HG03045 (cell line): ENCODE measurements at regions not wholly inside any gene's neighbourhood (a gene's known extent, or its start where the extent isn't known, plus 50 kb on each side); places are given as distances from the start of the nearest gene placed in this dataset.
"Not testable (repeated sequence)": the region's sequence is repeated elsewhere in the genome, so short reads cannot be mapped to it uniquely, and the experiment has no call there.

Experiments used
- ATAC-seq: cut with Tn5 transposase; IDR thresholded peaks from one replicate; pipeline ENCODE4 v1.9.1; 2021; ENCODE audit warnings: mild to moderate bottlenecking, moderate library complexity; ENCODE audit not compliant: unreplicated experiment

DNA sequence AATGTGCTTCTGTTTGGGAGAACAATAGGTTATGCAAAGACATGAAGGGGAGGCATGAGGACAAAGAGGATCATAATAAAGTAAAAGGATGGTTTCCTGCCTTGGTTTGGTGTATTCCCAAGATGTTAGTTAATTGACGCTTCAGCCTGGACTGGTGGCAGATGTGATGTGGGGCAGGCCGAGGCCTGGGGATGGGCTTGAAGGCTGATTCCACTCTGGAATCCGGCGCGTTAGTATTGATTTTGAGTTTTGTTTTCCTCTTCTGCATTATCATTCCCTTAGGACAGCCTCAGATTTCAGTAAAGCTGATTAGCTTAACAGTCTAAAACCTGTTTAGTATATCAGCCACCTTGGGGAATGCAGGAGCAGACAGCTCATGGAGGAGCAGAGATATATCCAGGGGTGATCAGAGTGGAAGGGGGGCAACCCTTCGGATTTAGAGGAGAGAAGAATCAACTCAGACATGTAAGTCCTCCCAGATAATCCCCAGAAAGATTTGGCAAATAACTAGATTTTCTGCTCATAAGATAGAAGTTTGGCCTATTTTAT lies 159.8 kb upstream of the MTPN start:
- no peak for ATAC-seq

DNA sequence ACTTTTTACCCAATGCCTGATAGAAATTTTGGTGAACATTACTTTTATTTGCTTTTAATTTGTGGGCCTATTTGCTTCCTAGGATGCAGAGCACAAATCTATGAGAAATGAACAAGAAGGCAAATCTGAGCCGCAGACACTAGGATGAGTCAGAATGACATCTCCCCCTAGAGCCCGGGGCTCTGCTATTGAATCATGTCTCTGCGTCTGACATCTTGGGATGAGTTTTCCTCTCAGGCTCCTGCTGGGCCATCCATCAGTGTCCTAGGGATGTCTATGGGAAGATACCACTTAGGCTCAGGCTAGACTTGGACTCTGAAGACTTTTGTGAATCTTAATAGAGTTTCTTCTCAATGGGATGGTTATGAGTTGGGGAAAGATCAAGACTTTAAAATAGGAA lies 157.3 kb upstream of the MTPN start:
- no peak for ATAC-seq

DNA sequence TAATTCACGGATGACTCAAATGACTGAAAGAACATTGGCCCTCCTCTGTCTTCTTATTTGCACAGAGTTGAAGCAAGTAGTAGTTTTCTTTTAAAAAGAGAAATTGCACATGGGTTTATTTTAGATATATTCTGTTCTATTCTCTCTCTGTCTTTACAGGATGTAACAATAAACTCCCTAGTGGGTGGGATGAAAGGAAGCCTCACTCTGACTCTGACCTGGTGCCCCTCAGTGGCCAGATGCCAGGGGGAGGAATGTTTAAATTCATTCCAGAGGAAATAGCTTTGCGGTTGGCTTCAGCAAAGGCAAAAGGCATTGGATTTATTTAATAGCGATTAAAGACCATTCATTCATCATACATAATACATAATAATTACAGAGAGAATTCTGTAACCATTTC lies 156.4 kb upstream of the MTPN start:
- no peak for ATAC-seq

DNA sequence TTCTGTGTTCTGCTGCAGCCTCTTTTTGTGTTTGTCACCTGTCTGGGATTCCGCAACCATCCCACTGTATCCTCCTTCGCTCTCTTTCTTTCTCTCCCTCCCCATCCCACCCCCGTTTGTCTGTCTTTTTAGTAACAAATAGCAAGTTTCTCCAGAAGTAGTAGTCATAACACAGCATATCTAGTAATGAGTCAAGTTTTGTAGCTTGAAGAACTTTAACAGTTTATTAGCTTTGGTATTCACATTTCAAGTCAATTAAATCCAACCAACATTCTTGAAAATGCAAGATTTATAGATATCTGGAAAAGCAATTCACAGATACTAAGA lies 154.1 kb upstream of the MTPN start:
- no peak for ATAC-seq

DNA sequence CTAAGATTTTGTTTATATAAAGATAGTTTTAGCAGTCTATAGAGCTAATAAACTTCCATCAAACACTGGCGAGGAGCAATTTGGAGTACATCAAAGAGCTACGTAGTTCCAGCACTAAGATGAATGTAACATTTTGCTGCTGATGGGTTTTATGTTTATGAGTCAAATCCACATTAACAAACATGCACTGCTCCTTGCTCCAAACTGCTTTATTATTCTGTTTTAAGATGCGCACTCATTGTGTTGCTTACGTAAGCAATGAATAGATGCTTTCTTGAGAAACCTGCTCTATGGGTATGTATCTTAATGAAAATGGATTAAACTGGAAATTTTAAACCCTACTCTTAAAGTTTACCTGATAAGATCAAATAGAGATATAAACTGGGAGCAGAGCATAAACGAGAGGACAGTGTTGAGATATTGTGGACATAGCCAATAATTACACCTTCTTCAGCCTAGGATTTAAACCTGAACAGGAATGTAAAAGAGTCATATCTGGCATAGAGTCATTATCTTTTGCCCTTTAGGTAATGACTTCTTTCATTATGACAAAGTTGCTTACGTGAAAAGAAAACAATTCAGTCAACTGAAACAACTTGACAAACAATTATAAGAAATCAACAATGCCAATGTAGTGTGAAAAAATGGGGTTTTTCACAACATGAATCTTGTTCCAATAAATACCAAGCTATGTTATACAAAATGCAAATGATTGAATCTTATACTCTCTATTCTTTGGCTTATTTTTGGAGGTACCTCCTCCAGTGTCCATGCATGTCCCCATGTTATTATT lies 153.5 kb upstream of the MTPN start:
- no peak for ATAC-seq

DNA sequence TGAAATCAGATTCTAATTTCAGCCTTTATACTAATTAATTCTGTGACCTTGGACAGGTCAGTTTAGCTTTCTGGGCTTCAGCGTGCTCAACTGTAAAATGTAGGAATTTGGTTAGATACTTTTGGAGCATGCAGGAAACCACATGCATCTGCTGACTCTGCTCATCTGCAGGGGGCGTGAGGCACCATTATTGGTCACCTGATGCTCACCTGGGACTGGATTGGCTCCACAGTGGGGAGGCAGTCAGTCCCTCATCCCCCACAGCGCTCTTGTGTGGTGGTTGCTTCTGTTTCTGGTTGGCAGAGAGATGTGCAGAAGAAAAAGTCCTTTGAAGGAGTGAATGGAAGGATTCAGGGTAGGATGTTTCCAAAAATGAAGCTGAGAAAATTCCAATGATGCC lies 150.9 kb upstream of the MTPN start:
- ATAC-seq, result no peak

DNA sequence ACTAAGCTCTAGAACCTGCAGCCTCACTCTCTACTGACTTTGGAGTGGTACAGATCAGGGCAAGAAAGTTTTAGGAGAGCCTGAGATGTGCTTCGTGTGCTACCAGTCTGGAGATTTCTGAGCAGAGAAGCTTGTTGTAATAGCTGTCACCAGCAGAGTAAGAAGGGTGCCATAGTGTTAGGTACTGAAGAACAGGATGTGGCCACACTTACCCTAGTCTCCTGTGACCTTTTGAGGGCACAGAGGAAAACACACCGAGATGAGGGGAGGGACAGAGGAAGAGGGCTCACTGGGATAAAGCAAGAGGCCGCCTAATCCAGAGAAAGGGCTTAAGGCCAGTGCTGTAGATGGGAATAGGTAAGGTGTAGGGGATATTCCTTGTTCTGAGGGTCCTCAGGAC lies 146.2 kb upstream of the MTPN start:
- ATAC-seq, result no peak

DNA sequence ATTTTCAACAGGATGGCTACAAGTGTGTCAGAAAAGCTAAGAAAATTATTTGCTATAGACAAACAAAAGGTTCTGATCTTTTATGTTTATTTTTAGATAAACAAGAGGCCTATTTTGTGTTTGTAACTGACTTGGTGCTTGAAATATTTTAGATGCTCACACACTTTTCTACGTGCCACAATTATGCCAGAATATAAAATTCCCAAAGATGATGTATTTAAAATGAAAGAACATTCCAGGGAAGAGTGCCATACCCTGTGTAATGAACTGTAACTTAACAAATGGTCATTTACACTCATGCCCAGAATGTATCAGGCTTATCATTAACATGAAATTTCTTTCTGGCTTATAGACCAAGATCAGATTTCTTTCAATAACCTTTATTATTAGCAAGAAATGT lies 144.9 kb upstream of the MTPN start:
- no peak for ATAC-seq

DNA sequence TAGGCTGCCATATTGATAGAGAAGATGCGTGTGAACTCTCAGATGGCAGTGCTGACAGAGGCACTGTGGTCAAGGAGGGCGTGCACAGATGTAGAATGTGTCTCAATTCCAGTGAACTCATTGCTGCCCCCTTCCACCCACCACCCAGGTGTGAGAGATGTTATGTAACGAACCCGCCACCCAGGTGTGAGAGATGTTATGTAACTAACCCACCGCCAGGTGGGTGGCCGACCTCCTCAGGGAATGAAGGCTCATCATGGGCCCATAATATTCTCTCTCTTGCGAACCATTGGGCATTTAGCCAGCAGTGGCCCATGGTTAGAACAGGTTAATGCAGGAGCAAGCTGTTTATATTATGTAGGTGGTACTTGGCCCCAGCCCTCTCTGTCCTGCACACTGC lies 140.4 kb upstream of the MTPN start:
- no peak for ATAC-seq

DNA sequence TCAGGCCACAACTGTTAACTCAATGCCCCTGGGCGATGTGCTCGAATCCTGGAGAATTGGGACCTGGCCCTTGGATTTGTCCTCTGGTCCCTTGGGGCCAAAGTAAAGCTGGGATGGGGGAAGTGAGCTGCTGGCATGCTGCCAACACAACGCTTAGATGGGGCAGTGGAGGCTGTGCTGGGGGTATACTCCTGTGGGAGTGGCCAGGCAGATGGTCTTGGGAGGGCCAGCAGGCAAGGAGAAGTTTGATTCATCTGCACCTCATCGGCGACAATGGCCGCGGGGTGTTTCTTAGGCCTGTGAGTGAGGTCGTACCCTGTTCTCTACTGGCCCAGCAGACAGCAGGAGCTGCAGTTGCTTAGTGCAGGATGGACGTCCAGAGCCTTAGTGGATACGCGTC lies 139.0 kb upstream of the MTPN start:
- ATAC-seq, result no peak

DNA sequence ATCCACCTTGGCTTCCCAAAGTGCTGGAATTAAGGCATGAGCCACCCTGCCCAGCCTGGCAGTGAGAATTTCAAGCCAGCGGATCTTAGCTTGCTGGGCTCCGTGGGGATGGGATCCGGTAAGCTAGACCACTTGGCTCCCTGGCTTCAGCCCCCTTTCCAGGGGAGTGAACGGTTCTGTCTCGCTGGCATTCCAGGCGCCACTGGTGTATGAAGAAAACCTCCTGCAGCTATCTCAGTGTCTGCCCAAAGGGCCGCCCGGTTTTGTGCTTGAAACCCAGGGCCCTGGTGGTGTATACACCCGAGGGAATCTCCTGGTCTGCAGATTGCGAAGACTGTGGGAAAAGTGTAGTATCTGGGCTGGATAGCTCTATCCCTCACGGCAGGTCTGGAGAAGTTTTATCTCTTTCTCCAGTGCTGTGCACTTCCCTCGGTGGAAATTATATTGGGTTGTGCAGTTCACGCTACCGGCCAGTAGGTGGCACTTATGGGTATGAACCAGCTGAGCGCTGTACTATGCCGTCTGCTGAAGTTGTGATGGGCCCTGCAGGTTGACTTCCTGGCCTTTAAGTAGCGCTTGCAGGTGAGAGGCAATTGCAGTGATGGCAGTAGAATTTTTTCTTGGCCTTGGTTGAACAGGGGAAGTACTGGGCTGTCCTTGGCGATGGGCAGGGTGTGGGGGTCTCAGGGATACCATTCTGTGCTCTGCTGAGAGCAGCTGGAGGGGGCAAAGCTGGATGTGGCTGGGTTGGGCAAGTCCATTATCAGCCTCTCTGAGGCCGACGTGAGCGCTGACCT lies 138.0 kb upstream of the MTPN start:
- peak; percentile 96 for ATAC-seq

DNA sequence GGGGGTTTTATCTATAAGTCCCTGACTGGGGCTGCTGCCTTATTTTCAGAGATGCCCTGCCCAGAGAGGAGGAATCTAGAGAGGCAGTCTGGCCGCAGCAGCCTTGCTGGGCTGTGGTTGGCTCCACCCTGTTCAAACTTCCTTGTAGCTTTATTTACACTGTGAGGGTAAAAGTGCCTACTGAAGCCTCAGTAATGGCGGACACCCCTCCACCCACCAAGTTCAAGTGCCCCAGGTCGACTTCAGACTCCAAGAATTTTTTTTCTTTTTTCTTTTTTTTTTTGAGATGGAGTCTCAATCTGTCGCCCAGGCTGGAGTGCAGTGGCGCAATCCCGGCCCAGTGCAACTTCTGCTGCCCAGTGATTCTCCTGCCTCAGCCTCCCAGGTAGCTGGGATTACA lies 137.3 kb upstream of the MTPN start:
- not testable (repeated sequence) for ATAC-seq

DNA sequence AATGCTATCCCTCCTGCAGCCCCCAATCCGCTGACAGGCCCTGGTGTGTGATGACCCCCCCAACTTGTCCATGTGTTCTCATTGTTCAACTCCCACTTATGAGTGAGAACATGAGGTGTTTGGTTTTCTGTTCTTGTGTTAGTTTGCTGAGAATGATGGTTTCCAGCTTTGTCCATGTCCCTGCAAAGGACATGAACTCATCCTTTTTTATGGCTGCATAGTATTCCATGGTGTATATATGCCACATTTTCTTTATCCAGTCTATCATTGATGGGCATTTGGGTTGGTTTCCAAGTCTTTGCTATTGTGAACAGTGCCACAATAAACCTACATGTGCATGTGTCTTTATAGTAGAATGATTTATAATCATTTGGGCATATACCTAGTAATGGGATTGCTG lies 131.9 kb upstream of the MTPN start:
- not testable (repeated sequence) for ATAC-seq

DNA sequence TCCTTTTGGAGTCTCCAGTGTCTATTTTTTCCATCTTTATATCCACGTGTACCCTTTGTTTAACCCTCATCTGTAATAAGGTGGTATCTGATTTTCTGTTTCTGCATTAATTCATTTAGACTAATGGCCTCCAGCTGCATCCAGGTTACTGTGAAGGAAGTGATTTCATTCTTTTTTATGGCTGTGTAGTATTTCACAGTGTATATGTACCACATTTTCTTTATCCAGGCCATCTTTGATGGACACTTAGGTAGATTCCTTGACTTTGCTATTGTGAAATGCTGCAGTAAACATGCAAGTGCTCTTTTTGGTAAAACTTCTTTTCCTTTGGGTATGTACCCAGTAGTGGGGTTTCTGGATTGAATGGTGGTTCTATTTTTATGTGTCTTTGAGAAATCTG lies 128.0 kb upstream of the MTPN start:
- no peak for ATAC-seq

DNA sequence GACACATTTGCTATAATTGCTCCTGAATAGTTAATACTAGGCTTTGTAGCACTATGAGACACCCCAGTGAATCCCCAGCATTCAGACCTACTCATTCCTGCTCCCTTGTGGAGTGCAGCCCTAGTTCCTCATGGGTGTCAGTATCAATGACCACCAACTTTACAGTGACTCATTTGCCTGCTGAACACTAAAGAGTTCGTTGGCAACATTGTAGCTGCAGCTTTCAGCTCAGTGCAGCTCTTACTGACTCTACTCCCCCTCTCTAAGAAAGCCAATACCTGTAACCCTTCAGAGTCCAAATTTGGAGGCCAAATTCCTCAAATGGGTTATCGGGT lies 127.1 kb upstream of the MTPN start:
- ATAC-seq, result no peak

DNA sequence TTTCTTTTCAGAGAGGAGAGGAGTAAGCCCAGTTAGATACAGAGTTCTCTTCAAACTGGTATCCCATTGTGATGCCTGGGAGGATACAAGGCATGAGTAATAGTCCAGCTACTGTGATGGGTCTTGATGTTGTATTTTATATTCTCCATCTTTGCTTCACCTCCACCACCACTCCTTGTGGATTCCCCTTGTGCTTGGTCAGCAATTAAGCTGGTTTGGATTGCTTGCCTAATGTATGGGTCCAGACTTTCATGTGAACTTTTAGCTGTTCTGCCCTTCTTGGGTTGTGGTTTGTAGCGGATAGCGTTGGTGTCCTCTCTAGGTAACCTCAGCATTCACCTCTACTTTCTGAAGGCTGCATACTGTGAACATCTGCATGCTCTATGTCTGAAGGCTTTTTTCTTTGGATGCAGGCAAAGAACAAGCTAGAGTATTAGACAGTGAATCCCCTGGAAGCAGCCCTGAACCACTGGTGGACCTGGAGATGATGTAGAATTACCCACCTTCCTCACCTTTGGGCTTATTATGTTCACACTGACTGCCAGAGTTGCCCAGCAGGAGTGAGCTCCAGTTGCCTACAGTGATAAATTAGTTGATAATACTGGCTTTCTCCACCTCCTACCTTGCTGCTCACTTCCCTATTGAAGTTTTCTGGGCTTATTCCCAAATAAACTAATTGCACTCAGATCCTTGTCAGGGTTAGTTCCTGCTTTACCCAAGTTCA lies 126.5 kb upstream of the MTPN start:
- ATAC-seq, result no peak

DNA sequence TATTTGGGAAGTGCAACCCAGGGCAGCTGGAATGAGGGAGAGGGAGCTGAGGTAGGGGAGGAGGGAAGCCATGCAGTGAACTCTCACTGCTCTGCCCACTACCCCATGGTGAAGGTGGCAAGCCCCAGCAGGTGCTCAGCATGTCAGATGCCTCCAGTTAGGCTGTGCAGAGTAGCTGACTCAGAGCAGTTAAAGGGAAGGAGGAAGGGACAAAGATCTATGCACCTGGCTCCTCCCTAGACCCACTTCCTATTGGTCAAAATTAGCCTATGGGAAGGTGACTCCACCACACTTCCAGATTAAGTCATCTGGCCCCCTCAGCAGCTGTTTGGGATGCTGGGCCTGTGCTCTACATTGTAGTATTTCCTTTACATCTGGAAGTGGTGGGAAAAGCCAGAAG lies 125.7 kb upstream of the MTPN start:
- no peak for ATAC-seq

DNA sequence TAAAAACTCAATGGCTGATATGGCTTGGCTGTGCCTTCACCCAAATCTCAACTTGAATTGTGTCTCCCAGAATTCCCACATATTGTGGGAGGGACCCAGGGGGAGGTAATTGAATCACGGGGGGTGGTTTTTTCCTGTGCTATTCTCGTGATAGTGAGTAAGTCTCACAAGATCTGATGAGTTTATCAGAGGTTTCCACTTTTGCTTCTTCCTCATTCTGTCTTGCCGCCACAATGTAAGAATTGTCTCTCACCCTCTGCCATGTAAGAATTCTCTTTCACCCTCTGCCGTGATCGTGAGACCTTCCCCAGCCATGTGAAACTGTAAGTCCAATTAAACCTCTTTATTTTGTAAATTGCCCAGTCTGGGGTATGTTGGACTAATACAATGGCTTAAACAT lies 115.6 kb upstream of the MTPN start:
- not testable (repeated sequence) for ATAC-seq

DNA sequence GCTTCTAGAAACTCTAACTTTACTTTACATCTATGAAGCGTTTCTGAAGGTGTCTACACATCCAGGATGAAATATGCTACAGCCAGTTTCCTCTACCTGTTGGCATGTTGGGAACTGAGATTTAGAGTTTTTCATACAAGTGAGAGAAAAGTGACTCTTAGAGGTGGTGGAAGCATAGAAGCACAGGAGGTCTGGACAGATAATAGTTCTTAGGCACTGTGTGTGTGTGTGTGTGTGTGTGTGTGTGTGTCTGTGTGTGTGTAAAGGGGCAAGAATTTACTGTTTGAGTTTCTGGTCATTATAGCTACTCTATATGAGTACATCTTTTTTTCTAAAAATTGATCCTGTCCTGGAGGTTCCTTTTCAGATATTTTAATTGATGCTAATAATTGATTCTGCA lies 110.7 kb upstream of the MTPN start:
- no peak for ATAC-seq

DNA sequence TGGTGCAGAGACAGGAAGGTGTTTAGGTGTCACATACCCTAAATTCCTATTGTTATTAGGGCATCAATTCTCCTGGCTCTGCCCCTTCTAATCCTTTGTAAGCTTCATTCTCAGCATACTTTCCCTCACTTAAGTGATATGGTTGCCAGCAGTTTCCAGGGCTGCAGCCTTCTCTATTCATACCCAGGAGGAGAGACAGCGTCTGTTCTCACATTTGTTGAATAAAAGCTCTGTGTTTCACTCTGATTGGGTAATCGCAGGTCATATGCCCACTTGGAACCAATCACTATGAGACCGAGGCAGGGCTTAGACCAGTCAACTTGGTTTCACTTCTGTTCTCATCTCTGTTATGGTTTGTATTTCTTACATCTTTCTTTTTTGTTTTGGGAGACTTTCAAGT lies 109.6 kb upstream of the MTPN start:
- peak; percentile 96 for ATAC-seq

DNA sequence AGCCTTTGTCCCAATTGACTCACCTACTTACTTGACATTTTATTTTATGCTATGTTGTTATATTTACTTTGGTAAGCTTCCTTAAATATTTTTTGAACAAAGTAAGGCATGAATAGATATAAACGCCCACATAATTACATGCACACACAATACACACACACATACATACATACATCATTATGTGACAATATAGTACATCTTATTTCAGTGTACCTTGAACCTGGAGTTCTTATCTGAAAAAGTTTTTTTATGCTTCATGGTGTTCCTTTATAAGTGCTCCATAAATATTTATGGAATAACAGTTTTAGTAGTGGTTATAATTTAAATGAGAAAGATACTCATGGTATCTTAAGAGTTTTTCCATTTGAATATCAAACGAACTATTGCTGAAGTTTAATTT lies 102.8 kb upstream of the MTPN start:
- ATAC-seq, result no peak

DNA sequence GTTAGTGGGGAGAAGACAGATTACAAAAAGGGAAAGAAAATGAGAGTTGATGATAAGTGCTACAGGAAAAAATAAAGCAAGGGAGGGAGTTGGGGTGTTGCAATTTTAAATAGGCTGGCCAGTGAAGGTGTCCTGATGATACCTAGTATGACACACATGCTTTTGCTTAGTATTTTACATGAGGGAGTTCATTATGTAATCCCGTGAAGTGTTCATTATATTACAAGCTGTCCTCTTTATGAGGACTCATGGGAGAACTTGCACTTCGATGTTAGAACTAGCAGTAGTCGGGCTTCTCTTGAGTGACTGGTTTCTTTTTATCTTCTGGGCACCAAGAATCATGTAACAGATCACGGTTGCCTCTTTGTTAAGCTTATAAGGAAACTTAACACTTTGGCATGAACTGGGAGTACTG lies 102.3 kb upstream of the MTPN start:
- ATAC-seq, result no peak
